Uterus (tissue), 2 donors: ENCODE measurements at regions not wholly inside any gene's neighbourhood (a gene's known extent, or its start where the extent isn't known, plus 50 kb on each side); places are given as distances from the start of the nearest gene placed in this dataset.

Source experiments
- CTCF ChIP-seq, 4 experiments: fragments of 200-600 bp in 2 of 4; fragments of 450-650 bp in 2 of 4; sonication (generic) in 2 of 4; IDR thresholded peaks; one replicate each; pipeline ENCODE4 v1.5.1; 2016 to 2019; ENCODE audit warnings: antibody characterized with exemption in 4 of 4, mild to moderate bottlenecking in 2 of 4, moderate library complexity in 1 of 4
- POLR2A ChIP-seq, 2 donors: fragments of 450-650 bp; IDR thresholded peaks; one replicate each; pipeline ENCODE4 v1.6.1; 2016; ENCODE audit warnings: antibody characterized with exemption in 2 of 2, mild to moderate bottlenecking in 1 of 2, moderate library complexity in 1 of 2

GRCh38 chr3:36114353-36114752 lies 266.0 kb upstream of the STAC start:
- TF ChIP-seq CTCF (IDR thresholded peaks at IDR 0.05) (no peak), POLR2A (IDR thresholded peaks at IDR 0.05) (no peak)
